K562 (cell line): ENCODE measurements at regions not wholly inside any gene's neighbourhood (a gene's known extent, or its start where the extent isn't known, plus 50 kb on each side); places are given as distances from the start of the nearest gene placed in this dataset.

Source experiments
- ATAC-seq: fragments of 200-7000 bp; cut with Tn5 transposase; 3 replicates; pipeline ENCODE4 v1.9.1; 2020; ENCODE audit warnings: moderate library complexity
- BruUV-seq: library from RNA; stranded (reverse); fragments of 400-500 nt; replicated peaks from 2 replicates; lab custom pipeline; 2021; lab: Mats Ljungman, UMichigan
- CTCF ChIA-PET: fragments of 300-600 bp; formaldehyde crosslinking; extraction: SDS; loops from one replicate; lab custom pipeline; 2021; ENCODE audit warnings: low intra/inter-chr PET ratio; lab: Yijun Ruan, JAX
- POLR2A ChIA-PET: fragments of 300-600, 350-650 bp; sonication (Branson Sonifier 250); formaldehyde crosslinking; extraction: SDS; loops from one replicate; lab custom pipeline; 2021; ENCODE audit warnings: antibody characterized with exemption, inconsistent platforms; lab: Yijun Ruan, JAX
- DNase-seq, 4 experiments: peaks; one replicate each; pipeline versions ENCODE4 v3.0.0 to v3.0.0-alpha.2; 2011 to 2018; ENCODE audit warnings: low spot score in 3 of 4, mixed read lengths in 3 of 4; ENCODE audit errors: extremely low read depth in 1 of 4
- FAIRE-seq: peaks from 2 replicates; lab custom pipeline; 2011; peaks lifted over from hg19 to GRCh38; lab: Jason Lieb, UNC
- H2AFZ ChIP-seq: 2 replicates; pipeline ENCODE4 v1.6.0; 2011; ENCODE audit warnings: low read depth, low read length, control low read depth, inconsistent platforms
- H3K27ac ChIP-seq: fragments of 200-600 bp; 3 replicates; pipeline ENCODE4 v1.8.0; 2011; ENCODE audit warnings: low read depth, mild to moderate bottlenecking, control low read depth, inconsistent platforms, low read length, moderate library complexity, mixed read lengths; ENCODE audit errors: extremely low read depth
- H3K27me3 ChIP-seq, 2 experiments: fragments of 300-600 bp in 1 of 2; 2 replicates in 1 of 2; 3 replicates in 1 of 2; pipeline versions ENCODE4 v1.6.0 to v1.8.0; 2011; ENCODE audit warnings: inconsistent platforms in 2 of 2, low read length in 2 of 2, mild to moderate bottlenecking in 1 of 2, mixed read lengths in 1 of 2, moderate library complexity in 1 of 2; ENCODE audit not compliant: control insufficient read depth in 2 of 2, insufficient read depth in 2 of 2
- H3K36me3 ChIP-seq: fragments of 300-600 bp; 3 replicates; pipeline ENCODE4 v1.8.0; 2011; ENCODE audit warnings: mild to moderate bottlenecking, low read length, inconsistent platforms; ENCODE audit not compliant: control insufficient read depth, insufficient read depth
- H3K4me1 ChIP-seq, 2 experiments: fragments of 200-600 bp in 1 of 2; replicated peaks in 1 of 2; 2 replicates in 1 of 2; 3 replicates in 1 of 2; pipeline versions ENCODE4 v1.5.1 to v1.8.0; 2011; ENCODE audit warnings: inconsistent platforms in 2 of 2, low read length in 2 of 2, mild to moderate bottlenecking in 1 of 2, mixed read lengths in 1 of 2, moderate library complexity in 1 of 2; ENCODE audit not compliant: control insufficient read depth in 2 of 2, insufficient read depth in 2 of 2
- H3K4me2 ChIP-seq: 2 replicates; pipeline ENCODE4 v1.6.1; 2011; ENCODE audit warnings: low read length, control low read depth, inconsistent platforms, mixed read lengths; ENCODE audit not compliant: insufficient read depth
- H3K4me3 ChIP-seq: fragments of 200-600 bp; sonication (generic), shearing (Covaris generic); 2 replicates; pipeline ENCODE4 v1.5.1; 2016; ENCODE audit warnings: control low read depth, inconsistent platforms
- H3K79me2 ChIP-seq: fragments of 200-600 bp; 3 replicates; pipeline ENCODE4 v1.8.0; 2011; ENCODE audit warnings: low read length, inconsistent platforms; ENCODE audit not compliant: control insufficient read depth, insufficient read depth
- H3K9ac ChIP-seq, 2 experiments: 2 replicates each; pipeline versions ENCODE4 v1.6.0 to v1.6.1; 2011; ENCODE audit warnings: low read depth in 2 of 2, low read length in 2 of 2, control low read depth in 1 of 2, inconsistent platforms in 1 of 2, mild to moderate bottlenecking in 1 of 2, mixed read lengths in 1 of 2; ENCODE audit not compliant: insufficient read depth in 1 of 2
- H3K9me1 ChIP-seq: one replicate; pipeline ENCODE4 v1.6.0; 2011; ENCODE audit warnings: inconsistent platforms, mild to moderate bottlenecking, low read length, moderate library complexity; ENCODE audit not compliant: control insufficient read depth, insufficient read depth
- H3K9me3 ChIP-seq: replicated peaks from 2 replicates; pipeline ENCODE4 v1.5.1; 2011; ENCODE audit warnings: low read depth, low read length, inconsistent platforms; ENCODE audit not compliant: control insufficient read depth, insufficient read depth
- H4K20me1 ChIP-seq: replicated peaks from 2 replicates; pipeline ENCODE4 v1.6.1; 2011; ENCODE audit warnings: low read length, inconsistent platforms, mixed read lengths; ENCODE audit not compliant: control insufficient read depth, insufficient read depth
- CEBPG ChIP-seq, 3 experiments: fragments of 200-800 bp in 1 of 3; sonication (Bioruptor generic) in 1 of 3; sonication (generic) in 1 of 3; formaldehyde crosslinking in 1 of 3; IDR thresholded peaks in 2 of 3; conservative IDR thresholded peaks in 1 of 3; 2 replicates each; pipeline versions ENCODE4 v1.6.1 to v1.8.0; 2016 to 2022; ENCODE audit warnings: missing compliant biosample characterization in 2 of 3, missing genetic modification characterization in 2 of 3, mild to moderate bottlenecking in 1 of 3, missing genetic modification reagents in 1 of 3
- CREM ChIP-seq: IDR thresholded peaks from 2 replicates; pipeline ENCODE4 v1.6.1; 2014; ENCODE audit warnings: antibody characterized with exemption, low read depth
- DDX20 ChIP-seq: fragments of 450-650 bp; IDR thresholded peaks from 2 replicates; pipeline ENCODE4 v1.6.1; 2016; ENCODE audit warnings: missing genetic modification characterization, low read depth, mild to moderate bottlenecking, missing compliant biosample characterization, moderate library complexity
- FOXK1 ChIP-seq: sonication (generic); formaldehyde crosslinking; IDR thresholded peaks from 2 replicates; pipeline ENCODE4 v1.8.0; 2022; ENCODE audit warnings: missing genetic modification reagents, mild to moderate bottlenecking, borderline replicate concordance
- HNRNPUL1 ChIP-seq: fragments of 200-400 bp; formaldehyde crosslinking; IDR thresholded peaks from 2 replicates; pipeline ENCODE4 v1.6.1; 2017; ENCODE audit warnings: low read length
- IRF2 ChIP-seq: sonication (generic); formaldehyde crosslinking; IDR thresholded peaks from 2 replicates; pipeline ENCODE4 v1.8.1; 2022; ENCODE audit warnings: mild to moderate bottlenecking, missing genetic modification reagents
- PRPF4 ChIP-seq: fragments of 200-400 bp; formaldehyde crosslinking; IDR thresholded peaks from one replicate; pipeline ENCODE4 v1.6.1; 2017; ENCODE audit warnings: low read length, low read depth, mild to moderate bottlenecking; ENCODE audit not compliant: insufficient read depth, poor library complexity, severe bottlenecking
- RFX7 ChIP-seq: fragments of 250-450 bp; sonication (Bioruptor Pico); IDR thresholded peaks from 2 replicates; pipeline ENCODE4 v1.5.1; 2021; ENCODE audit warnings: mild to moderate bottlenecking
- SOX6 ChIP-seq: fragments of 450-650 bp; IDR thresholded peaks from 2 replicates; pipeline ENCODE4 v1.6.1; 2014; ENCODE audit warnings: mild to moderate bottlenecking
- ZC3H11A ChIP-seq: IDR thresholded peaks from 2 replicates; pipeline ENCODE4 v1.6.1; 2012; ENCODE audit warnings: low read depth, low read length, improper control_type of control experiment
- ZNF174 ChIP-seq: fragments of 250-450 bp; sonication (Bioruptor Pico); IDR thresholded peaks from 2 replicates; pipeline ENCODE4 v1.4.0; 2020; ENCODE audit warnings: mild to moderate bottlenecking
- WGBS: fragments of 100-300 bp; shearing (Covaris generic); methylation state at CpG from one replicate; pipeline ENCODE4 v1.1.6; 2016; ENCODE audit warnings: low coverage, mixed read lengths; ENCODE audit not compliant: insufficient coverage; ENCODE audit errors: missing lambda C conversion rate; 5-methylcytosine and 5-hydroxymethylcytosine counted together
- in situ Hi-C: fragments of 300-500 bp; cut with MboI; formaldehyde crosslinking; loops from 4 replicates; pipeline ENCODE4 v1.15.0; 2018; ENCODE audit warnings: inconsistent platforms, mixed read lengths
- intact Hi-C: fragments of 100-400 bp; cut with micrococcal nuclease; formaldehyde crosslinking; loops from 2 replicates; pipeline ENCODE4 v1.14.2; 2022
- TF ChIP-seq, protein P1 (sequence below): fragments of 250-450 bp; sonication (Bioruptor Pico); IDR thresholded peaks from 2 replicates; pipeline ENCODE4 v1.4.0; 2020; ENCODE audit warnings: mild to moderate bottlenecking
- TF ChIP-seq, protein P2 (sequence below), 2 experiments: fragments of 450-650 bp; conservative IDR thresholded peaks; 2 replicates each; pipeline ENCODE4 v1.6.1; 2017; ENCODE audit warnings: mild to moderate bottlenecking in 2 of 2, moderate library complexity in 2 of 2
- TF ChIP-seq, protein P3 (sequence below): IDR thresholded peaks from 2 replicates; pipeline ENCODE4 v1.6.1; 2011; ENCODE audit not compliant: insufficient read length; ENCODE audit errors: extremely low read depth
- TF ChIP-seq, protein P4 (sequence below): fragments of 250-450 bp; sonication (Bioruptor Pico); IDR thresholded peaks from 2 replicates; pipeline ENCODE4 v1.5.0; 2020; ENCODE audit warnings: mild to moderate bottlenecking
- TF ChIP-seq, protein P5 (sequence below): fragments of 250-450 bp; sonication (Bioruptor Pico); IDR thresholded peaks from 2 replicates; pipeline ENCODE4 v1.9.0; 2021; ENCODE audit warnings: mild to moderate bottlenecking, inconsistent platforms

DNA sequence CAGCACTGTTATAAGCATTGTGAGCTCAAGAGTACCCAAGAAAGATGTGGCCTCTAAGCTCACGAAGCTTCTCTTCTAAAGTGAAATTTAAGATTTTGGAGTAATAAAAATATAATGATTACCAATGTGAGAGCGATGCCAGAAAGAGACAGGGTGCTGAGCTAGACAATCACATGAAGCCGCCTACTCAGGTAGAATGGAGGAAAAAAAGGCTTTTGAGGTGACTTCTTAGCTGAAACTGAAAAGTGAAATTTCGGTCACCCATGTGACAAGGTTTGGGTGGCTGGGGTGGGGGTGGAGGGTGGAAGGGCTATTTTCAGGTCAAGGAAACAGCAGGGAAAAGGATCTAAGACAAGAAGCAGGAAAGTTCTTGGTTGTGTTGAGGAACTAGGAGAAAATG lies 388.2 kb upstream of the WWC1 start:
- no peaks in the 10 kb centered on the region for H4K20me1 ChIP-seq
- FAIRE-seq (no peak), ATAC-seq (no peak), DNase-seq (no peak)
- in situ Hi-C loops (no loop called here), intact Hi-C loops (no loop called here)
- ChIA-PET POLR2A (no interaction called here), CTCF (no interaction called here)
- no peaks in the 10 kb centered on the region for H3K4me1 ChIP-seq
- H3K36me3 ChIP-seq, result no peaks in the 10 kb centered on the region
- no peak overlapping the region for H3K9ac ChIP-seq
- H3K27me3 ChIP-seq, result no peaks in the 10 kb centered on the region
- H3K9me1 ChIP-seq, result no peaks in the 10 kb centered on the region
- H2AFZ ChIP-seq, result no peak overlapping the region
- BruUV-seq, result no TSS peak
- H3K27ac ChIP-seq, result no peak overlapping the region
- 1% methylated on average over 4 of the region's 4 CpGs for WGBS
- H3K9me3 ChIP-seq, result no peaks in the 10 kb centered on the region
- H3K4me2 ChIP-seq, result no peak overlapping the region
- no peak overlapping the region for H3K4me3 ChIP-seq
- H3K79me2 ChIP-seq, result no peaks in the 10 kb centered on the region
- TF ChIP-seq IRF2 (CRISPR knock-in tag) (no peak), PRPF4 (no peak), ZC3H11A (no peak), FOXK1 (CRISPR knock-in tag) (no peak), DDX20 (no peak), ZNF174 (CRISPR knock-in tag) (no peak), SOX6 (no peak), CEBPG (CRISPR knock-in tag; IDR thresholded peaks at IDR 0.05) (no peak), CEBPG (tag; conservative IDR thresholded peaks at IDR 0.05 in 1 of 2, IDR thresholded peaks at IDR 0.05 in 1 of 2) (no peak), RFX7 (CRISPR knock-in tag) (no peak), CREM (no peak), HNRNPUL1 (no peak)
- TF ChIP-seq, protein P1, sequence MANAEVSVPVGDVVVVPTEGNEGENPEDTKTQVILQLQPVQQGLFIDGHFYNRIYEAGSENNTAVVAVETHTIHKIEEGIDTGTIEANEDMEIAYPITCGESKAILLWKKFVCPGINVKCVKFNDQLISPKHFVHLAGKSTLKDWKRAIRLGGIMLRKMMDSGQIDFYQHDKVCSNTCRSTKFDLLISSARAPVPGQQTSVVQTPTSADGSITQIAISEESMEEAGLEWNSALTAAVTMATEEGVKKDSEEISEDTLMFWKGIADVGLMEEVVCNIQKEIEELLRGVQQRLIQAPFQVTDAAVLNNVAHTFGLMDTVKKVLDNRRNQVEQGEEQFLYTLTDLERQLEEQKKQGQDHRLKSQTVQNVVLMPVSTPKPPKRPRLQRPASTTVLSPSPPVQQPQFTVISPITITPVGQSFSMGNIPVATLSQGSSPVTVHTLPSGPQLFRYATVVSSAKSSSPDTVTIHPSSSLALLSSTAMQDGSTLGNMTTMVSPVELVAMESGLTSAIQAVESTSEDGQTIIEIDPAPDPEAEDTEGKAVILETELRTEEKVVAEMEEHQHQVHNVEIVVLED (CRISPR knock-in tag), result no peak
- TF ChIP-seq, protein P2, sequence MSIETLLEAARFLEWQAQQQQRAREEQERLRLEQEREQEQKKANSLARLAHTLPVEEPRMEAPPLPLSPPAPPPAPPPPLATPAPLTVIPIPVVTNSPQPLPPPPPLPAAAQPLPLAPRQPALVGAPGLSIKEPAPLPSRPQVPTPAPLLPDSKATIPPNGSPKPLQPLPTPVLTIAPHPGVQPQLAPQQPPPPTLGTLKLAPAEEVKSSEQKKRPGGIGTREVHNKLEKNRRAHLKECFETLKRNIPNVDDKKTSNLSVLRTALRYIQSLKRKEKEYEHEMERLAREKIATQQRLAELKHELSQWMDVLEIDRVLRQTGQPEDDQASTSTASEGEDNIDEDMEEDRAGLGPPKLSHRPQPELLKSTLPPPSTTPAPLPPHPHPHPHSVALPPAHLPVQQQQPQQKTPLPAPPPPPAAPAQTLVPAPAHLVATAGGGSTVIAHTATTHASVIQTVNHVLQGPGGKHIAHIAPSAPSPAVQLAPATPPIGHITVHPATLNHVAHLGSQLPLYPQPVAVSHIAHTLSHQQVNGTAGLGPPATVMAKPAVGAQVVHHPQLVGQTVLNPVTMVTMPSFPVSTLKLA (conservative IDR thresholded peaks at IDR 0.05), result no peak
- TF ChIP-seq, protein P3, sequence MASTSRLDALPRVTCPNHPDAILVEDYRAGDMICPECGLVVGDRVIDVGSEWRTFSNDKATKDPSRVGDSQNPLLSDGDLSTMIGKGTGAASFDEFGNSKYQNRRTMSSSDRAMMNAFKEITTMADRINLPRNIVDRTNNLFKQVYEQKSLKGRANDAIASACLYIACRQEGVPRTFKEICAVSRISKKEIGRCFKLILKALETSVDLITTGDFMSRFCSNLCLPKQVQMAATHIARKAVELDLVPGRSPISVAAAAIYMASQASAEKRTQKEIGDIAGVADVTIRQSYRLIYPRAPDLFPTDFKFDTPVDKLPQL, result no peak
- TF ChIP-seq, protein P4, sequence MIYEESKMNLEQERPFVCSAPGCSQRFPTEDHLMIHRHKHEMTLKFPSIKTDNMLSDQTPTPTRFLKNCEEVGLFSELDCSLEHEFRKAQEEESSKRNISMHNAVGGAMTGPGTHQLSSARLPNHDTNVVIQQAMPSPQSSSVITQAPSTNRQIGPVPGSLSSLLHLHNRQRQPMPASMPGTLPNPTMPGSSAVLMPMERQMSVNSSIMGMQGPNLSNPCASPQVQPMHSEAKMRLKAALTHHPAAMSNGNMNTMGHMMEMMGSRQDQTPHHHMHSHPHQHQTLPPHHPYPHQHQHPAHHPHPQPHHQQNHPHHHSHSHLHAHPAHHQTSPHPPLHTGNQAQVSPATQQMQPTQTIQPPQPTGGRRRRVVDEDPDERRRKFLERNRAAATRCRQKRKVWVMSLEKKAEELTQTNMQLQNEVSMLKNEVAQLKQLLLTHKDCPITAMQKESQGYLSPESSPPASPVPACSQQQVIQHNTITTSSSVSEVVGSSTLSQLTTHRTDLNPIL, result no peak
- TF ChIP-seq, protein P5, sequence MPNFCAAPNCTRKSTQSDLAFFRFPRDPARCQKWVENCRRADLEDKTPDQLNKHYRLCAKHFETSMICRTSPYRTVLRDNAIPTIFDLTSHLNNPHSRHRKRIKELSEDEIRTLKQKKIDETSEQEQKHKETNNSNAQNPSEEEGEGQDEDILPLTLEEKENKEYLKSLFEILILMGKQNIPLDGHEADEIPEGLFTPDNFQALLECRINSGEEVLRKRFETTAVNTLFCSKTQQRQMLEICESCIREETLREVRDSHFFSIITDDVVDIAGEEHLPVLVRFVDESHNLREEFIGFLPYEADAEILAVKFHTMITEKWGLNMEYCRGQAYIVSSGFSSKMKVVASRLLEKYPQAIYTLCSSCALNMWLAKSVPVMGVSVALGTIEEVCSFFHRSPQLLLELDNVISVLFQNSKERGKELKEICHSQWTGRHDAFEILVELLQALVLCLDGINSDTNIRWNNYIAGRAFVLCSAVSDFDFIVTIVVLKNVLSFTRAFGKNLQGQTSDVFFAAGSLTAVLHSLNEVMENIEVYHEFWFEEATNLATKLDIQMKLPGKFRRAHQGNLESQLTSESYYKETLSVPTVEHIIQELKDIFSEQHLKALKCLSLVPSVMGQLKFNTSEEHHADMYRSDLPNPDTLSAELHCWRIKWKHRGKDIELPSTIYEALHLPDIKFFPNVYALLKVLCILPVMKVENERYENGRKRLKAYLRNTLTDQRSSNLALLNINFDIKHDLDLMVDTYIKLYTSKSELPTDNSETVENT (CRISPR knock-in tag), result no peak
